22Rv1 (cell line): ENCODE measurements at regions not wholly inside any gene's neighbourhood (a gene's known extent, or its start where the extent isn't known, plus 50 kb on each side); places are given as distances from the start of the nearest gene placed in this dataset.

Experiments
- H3K27ac ChIP-seq: fragments of 450-650 bp; 2 replicates; pipeline ENCODE4 v1.5.1; 2017
- CTCF ChIP-seq: fragments of 450-650 bp; IDR thresholded peaks from 2 replicates; pipeline ENCODE4 v1.5.1; 2017; ENCODE audit warnings: mild to moderate bottlenecking
- ZFX ChIP-seq: fragments of 450-650 bp; IDR thresholded peaks from 2 replicates; pipeline ENCODE4 v1.6.1; 2017; ENCODE audit warnings: antibody characterized with exemption, borderline replicate concordance

- no peak for TF ChIP-seq CTCF
- TF ChIP-seq ZFX: no peak
- H3K27ac ChIP-seq: no peak overlapping the region
These were observed 227.5 kb upstream of the LMO3 start for GRCh38 chr12:16833376-16834015.

GRCh38 chr12:16828891-16829290 lies 222.9 kb upstream of the LMO3 start:
- TF ChIP-seq ZFX (no peak), CTCF (no peak)
- no peak overlapping the region for H3K27ac ChIP-seq

DNA sequence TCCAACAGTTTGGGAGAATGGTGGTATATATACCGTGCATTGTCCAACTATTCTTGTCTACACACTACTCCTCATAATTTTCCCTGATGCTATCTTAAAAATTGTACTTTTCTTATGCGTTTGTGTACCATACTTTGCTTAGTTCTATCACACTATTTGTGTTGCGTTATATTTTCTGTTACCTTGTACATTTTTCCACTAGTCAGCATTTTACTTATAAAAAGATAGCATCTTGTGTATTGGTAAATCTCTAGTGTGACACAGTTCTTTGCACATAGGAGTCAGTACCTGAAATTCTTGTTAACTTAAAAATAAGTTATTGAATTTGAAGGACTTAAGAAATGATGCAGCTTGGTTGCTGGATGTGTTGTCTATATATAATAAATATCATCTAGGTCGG lies 201.8 kb upstream of the LMO3 start:
- H3K27ac ChIP-seq: no peak overlapping the region
- TF ChIP-seq ZFX: no peak
- TF ChIP-seq CTCF: no peak

DNA sequence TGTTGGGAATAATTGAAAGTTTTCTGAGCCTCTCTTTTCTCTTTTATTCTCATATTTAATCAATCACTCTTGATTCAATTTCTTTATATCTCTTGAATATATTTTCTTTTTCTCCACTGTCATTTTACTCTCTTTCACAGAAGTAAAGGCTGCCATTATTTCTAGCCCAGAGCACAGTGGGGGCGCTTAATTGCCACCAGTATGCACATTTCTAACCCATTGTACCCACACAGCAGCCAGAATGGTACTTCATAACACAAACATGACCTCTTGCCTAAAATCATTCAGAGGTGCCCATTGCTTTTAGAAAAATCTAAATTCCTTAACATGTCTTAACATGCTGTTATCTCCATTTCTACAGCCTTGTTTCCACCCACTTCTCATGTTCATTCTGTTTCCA lies 190.2 kb upstream of the LMO3 start:
- TF ChIP-seq ZFX (no peak), CTCF (no peak)
- H3K27ac ChIP-seq: no peak overlapping the region

- H3K27ac ChIP-seq: no peak overlapping the region
- TF ChIP-seq CTCF (no peak), ZFX (no peak)
These were observed 183.3 kb upstream of the LMO3 start for GRCh38 chr12:16789204-16789790.

DNA sequence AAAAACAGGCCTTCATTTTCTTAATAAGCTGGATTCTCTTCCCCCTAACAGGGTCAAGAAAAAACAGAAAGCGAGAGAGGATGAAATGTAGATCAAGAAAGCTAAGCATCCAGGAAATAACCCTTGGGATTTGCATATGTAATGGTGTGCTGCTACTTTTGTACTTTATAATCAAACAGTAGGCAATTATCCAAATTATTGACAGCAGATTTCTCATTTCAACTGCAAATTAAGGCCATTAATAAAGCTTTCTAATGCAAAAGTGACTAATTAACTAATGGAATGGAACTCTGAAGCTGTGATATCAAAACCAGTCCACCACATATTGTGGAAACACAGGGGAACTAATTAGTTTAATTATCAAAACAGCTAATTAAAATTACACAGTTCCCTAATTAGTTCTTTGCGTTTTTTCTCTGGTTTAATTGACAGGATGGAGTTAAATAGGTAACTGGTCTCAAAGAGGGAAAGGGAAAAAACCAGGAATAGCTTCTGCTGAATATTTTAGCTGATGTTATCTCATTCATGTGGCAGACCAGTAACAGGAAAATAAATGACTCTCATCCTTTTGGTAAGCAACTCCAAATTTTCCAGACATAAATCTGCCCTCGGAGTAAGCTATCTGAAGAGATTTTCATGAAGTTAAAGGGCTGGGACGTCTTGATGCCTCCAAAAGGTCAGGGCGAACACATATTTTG lies 182.7 kb upstream of the LMO3 start:
- H3K27ac ChIP-seq: no peak overlapping the region

More for the DNA sequence above, 182.7 kb upstream of the LMO3 start:
- TF ChIP-seq CTCF (no peak), ZFX (no peak)
